Keratinocyte (primary cell): ENCODE measurements at regions not wholly inside any gene's neighbourhood (a gene's known extent, or its start where the extent isn't known, plus 50 kb on each side); places are given as distances from the start of the nearest gene placed in this dataset.

Source experiments
- DNase-seq: peaks from one replicate; pipeline ENCODE4 v3.0.0-alpha.2; 2011; ENCODE audit warnings: low read depth, missing footprints, low spot score
- FAIRE-seq: peaks from 2 replicates; lab custom pipeline; 2011; peaks lifted over from hg19 to GRCh38; lab: Jason Lieb, UNC
- H2AFZ ChIP-seq: 2 replicates; pipeline ENCODE4 v1.6.0; 2012; ENCODE audit warnings: low read length, control low read depth, inconsistent platforms; ENCODE audit not compliant: control insufficient read depth
- H3K27ac ChIP-seq: 2 replicates; pipeline ENCODE4 v1.5.1; 2011; ENCODE audit warnings: low read length; ENCODE audit not compliant: control insufficient read depth, insufficient read depth
- H3K27me3 ChIP-seq: 3 replicates; pipeline ENCODE4 v1.6.0; 2011; ENCODE audit warnings: low read length; ENCODE audit not compliant: control insufficient read depth, insufficient read depth; ENCODE audit errors: extremely low read depth
- H3K36me3 ChIP-seq, 2 experiments: 2 replicates in 1 of 2; 3 replicates in 1 of 2; pipeline ENCODE4 v1.5.1; 2011; ENCODE audit warnings: low read length in 2 of 2, mild to moderate bottlenecking in 1 of 2; ENCODE audit not compliant: control insufficient read depth in 2 of 2, insufficient read depth in 2 of 2; ENCODE audit errors: extremely low read depth in 1 of 2
- H3K4me1 ChIP-seq: 3 replicates; pipeline ENCODE4 v1.5.1; 2011; ENCODE audit warnings: low read length; ENCODE audit not compliant: control insufficient read depth, insufficient read depth; ENCODE audit errors: extremely low read depth
- H3K4me2 ChIP-seq: 3 replicates; pipeline ENCODE4 v1.6.0; 2011; ENCODE audit warnings: low read depth, low read length; ENCODE audit not compliant: control insufficient read depth, insufficient read depth; ENCODE audit errors: extremely low read depth
- H3K4me3 ChIP-seq, 3 experiments: fragments of 200-600 bp in 1 of 3; sonication (generic) in 1 of 3; 2 replicates in 2 of 3; 3 replicates in 1 of 3; pipeline ENCODE4 v1.5.1; 2011 to 2016; ENCODE audit warnings: low read length in 3 of 3, mild to moderate bottlenecking in 3 of 3, control low read depth in 2 of 3, inconsistent platforms in 1 of 3, low read depth in 1 of 3, mixed read lengths in 1 of 3, mixed run types in 1 of 3, moderate library complexity in 1 of 3; ENCODE audit not compliant: control insufficient read depth in 2 of 3, insufficient read depth in 2 of 3; ENCODE audit errors: extremely low read depth in 1 of 3
- H3K79me2 ChIP-seq: 2 replicates; pipeline ENCODE4 v1.6.0; 2012; ENCODE audit warnings: low read length; ENCODE audit not compliant: control insufficient read depth, insufficient read depth
- H3K9ac ChIP-seq: 3 replicates; pipeline ENCODE4 v1.6.0; 2011; ENCODE audit warnings: low read length; ENCODE audit not compliant: control insufficient read depth, insufficient read depth; ENCODE audit errors: extremely low read depth
- H3K9me1 ChIP-seq: 3 replicates; pipeline ENCODE4 v1.6.0; 2011; ENCODE audit warnings: low read length; ENCODE audit not compliant: control insufficient read depth, insufficient read depth; ENCODE audit errors: extremely low read depth
- H3K9me3 ChIP-seq: 2 replicates; pipeline ENCODE4 v1.5.1; 2012; ENCODE audit warnings: low read depth, low read length; ENCODE audit not compliant: control insufficient read depth
- H4K20me1 ChIP-seq: 3 replicates; pipeline ENCODE4 v1.6.0; 2011; ENCODE audit warnings: low read length; ENCODE audit not compliant: control insufficient read depth, insufficient read depth; ENCODE audit errors: extremely low read depth
- EZH2 ChIP-seq: IDR thresholded peaks from one replicate; pipeline ENCODE4 v1.6.1; 2012; ENCODE audit warnings: inconsistent platforms, mild to moderate bottlenecking, low read length, moderate library complexity
- dilution Hi-C: fragments of 300-500 bp; cut with MboI; formaldehyde crosslinking; loops from one replicate; pipeline ENCODE4 v1.7.0; 2020; ENCODE audit warnings: low sequenced_read_pairs; ENCODE audit not compliant: extremely low pct_ligation_motif_present
- TF ChIP-seq, protein P1 (sequence below), 3 experiments: IDR thresholded peaks in 1 of 3; conservative IDR thresholded peaks in 1 of 3; optimal IDR thresholded peaks in 1 of 3; 2 replicates in 2 of 3; 3 replicates in 1 of 3; pipeline versions ENCODE3 to v1.5.1; 2011; ENCODE audit warnings: low read length in 3 of 3, mild to moderate bottlenecking in 3 of 3, moderate library complexity in 2 of 3, control low read depth in 1 of 3, inconsistent platforms in 1 of 3; ENCODE audit not compliant: insufficient read depth in 2 of 3; ENCODE audit errors: extremely low read depth in 1 of 3

- no peak for DNase-seq
- dilution Hi-C loops: no loop called here
- H3K9me1 ChIP-seq: no peaks in the 10 kb centered on the region
- no peaks in the 10 kb centered on the region for H4K20me1 ChIP-seq
- H3K9ac ChIP-seq: no peak overlapping the region
- H3K4me1 ChIP-seq: no peaks in the 10 kb centered on the region
- H3K79me2 ChIP-seq: no peaks in the 10 kb centered on the region
- H3K27ac ChIP-seq: no peak overlapping the region
- FAIRE-seq: peak; percentile 78
- no peak overlapping the region for H3K4me2 ChIP-seq
- no peak overlapping the region for H3K4me3 ChIP-seq
- no peak for TF ChIP-seq EZH2
- no peaks in the 10 kb centered on the region for H3K9me3 ChIP-seq
- no peak overlapping the region for H2AFZ ChIP-seq
- no peaks in the 10 kb centered on the region for H3K36me3 ChIP-seq
- no peaks in the 10 kb centered on the region for H3K27me3 ChIP-seq
Observed at GRCh38 chr2:147588191-147588590, 256.6 kb upstream of the ACVR2A start.

GRCh38 chr2:147578529-147578928 lies 266.3 kb upstream of the ACVR2A start:
- Histone ChIP-seq H3K4me1 (peaks cover 4% of the 10 kb centered on the region), H4K20me1 (no peaks in the 10 kb centered on the region), H2AFZ (no peak overlapping the region), H3K27ac (no peak overlapping the region), H3K9ac (no peak overlapping the region), H3K36me3 (no peaks in the 10 kb centered on the region), H3K27me3 (no peaks in the 10 kb centered on the region), H3K79me2 (no peaks in the 10 kb centered on the region), H3K4me2 (no peak overlapping the region), H3K4me3 (no peak overlapping the region), H3K9me1 (no peaks in the 10 kb centered on the region), H3K9me3 (no peaks in the 10 kb centered on the region)
- DNase-seq (no peak), FAIRE-seq (no peak)
- dilution Hi-C loops: no loop called here
- TF ChIP-seq EZH2: no peak
- TF ChIP-seq, protein P1, sequence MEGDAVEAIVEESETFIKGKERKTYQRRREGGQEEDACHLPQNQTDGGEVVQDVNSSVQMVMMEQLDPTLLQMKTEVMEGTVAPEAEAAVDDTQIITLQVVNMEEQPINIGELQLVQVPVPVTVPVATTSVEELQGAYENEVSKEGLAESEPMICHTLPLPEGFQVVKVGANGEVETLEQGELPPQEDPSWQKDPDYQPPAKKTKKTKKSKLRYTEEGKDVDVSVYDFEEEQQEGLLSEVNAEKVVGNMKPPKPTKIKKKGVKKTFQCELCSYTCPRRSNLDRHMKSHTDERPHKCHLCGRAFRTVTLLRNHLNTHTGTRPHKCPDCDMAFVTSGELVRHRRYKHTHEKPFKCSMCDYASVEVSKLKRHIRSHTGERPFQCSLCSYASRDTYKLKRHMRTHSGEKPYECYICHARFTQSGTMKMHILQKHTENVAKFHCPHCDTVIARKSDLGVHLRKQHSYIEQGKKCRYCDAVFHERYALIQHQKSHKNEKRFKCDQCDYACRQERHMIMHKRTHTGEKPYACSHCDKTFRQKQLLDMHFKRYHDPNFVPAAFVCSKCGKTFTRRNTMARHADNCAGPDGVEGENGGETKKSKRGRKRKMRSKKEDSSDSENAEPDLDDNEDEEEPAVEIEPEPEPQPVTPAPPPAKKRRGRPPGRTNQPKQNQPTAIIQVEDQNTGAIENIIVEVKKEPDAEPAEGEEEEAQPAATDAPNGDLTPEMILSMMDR (optimal IDR thresholded peaks at IDR 0.05 in 1 of 3, IDR thresholded peaks at IDR 0.05 in 1 of 3, conservative IDR thresholded peaks at IDR 0.05 in 1 of 3; ENCODE audit: extremely low read depth in 1 of 3, insufficient read depth in 2 of 3, low read length in 3 of 3): no peak

- no peaks in the 10 kb centered on the region for H3K9me1 ChIP-seq
- no peak overlapping the region for H3K4me2 ChIP-seq
- no peak for TF ChIP-seq EZH2
- TF ChIP-seq, protein P1 (optimal IDR thresholded peaks at IDR 0.05 in 1 of 3, IDR thresholded peaks at IDR 0.05 in 1 of 3, conservative IDR thresholded peaks at IDR 0.05 in 1 of 3; ENCODE audit: extremely low read depth in 1 of 3, insufficient read depth in 2 of 3, low read length in 3 of 3): no peak
- H3K9ac ChIP-seq: no peak overlapping the region
- no peak overlapping the region for H2AFZ ChIP-seq
- no peaks in the 10 kb centered on the region for H4K20me1 ChIP-seq
- dilution Hi-C loops: no loop called here
- no peak overlapping the region for H3K4me3 ChIP-seq
- no peaks in the 10 kb centered on the region for H3K27me3 ChIP-seq
- no peak overlapping the region for H3K27ac ChIP-seq
- peaks cover 4% of the 10 kb centered on the region for H3K4me1 ChIP-seq
- FAIRE-seq: no peak
- H3K36me3 ChIP-seq: no peaks in the 10 kb centered on the region
- H3K9me3 ChIP-seq: no peaks in the 10 kb centered on the region
- DNase-seq: no peak
- H3K79me2 ChIP-seq: no peaks in the 10 kb centered on the region
Observed at GRCh38 chr2:147577998-147578380, 266.8 kb upstream of the ACVR2A start.
